SK-N-MC (cell line): ENCODE measurements at regions not wholly inside any gene's neighbourhood (a gene's known extent, or its start where the extent isn't known, plus 50 kb on each side); places are given as distances from the start of the nearest gene placed in this dataset.

Experiments
- EZH2 ChIP-seq: fragments of 200-600 bp; sonication (generic); IDR thresholded peaks from one replicate; pipeline ENCODE4 v1.6.1; 2017; ENCODE audit warnings: antibody characterized with exemption
- POLR2AphosphoS5 ChIP-seq: IDR thresholded peaks from 2 replicates; pipeline ENCODE4 v1.6.1; 2012; ENCODE audit warnings: mild to moderate bottlenecking, low read depth, low read length, borderline replicate concordance

DNA sequence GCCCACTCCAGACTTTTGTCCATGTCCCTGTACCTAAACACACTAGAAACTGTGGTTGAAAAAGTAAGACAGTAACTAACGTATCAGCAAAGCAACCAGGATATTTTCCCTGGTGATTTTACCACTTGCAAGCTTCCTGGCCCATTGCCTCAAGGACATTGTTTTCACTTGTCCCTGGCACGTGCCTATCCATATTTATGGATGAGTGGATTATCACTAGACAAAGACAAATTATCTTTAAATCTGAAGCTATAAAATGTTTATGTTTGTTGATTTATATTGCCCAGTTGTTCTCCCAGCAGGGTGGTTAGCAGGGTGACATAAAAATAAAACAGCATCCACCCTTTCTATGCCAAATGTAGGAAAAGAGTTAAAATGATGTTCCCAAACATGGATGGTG, 93.2 kb upstream of the STEAP1 start:
- TF ChIP-seq EZH2 (no peak), POLR2AphosphoS5 (no peak)
